ENCODE measurements at regions not wholly inside any gene's neighbourhood (a gene's known extent, or its start where the extent isn't known, plus 50 kb on each side); places are given as distances from the start of the nearest gene placed in this dataset.

GRCh38 chr14:53336729-53337128 is 183.6 kb upstream of the DDHD1 start:
- no peaks in the 10 kb centered on the region for H3K9me3 ChIP-seq
- DNase-seq (ENCODE audit: low read depth in 1 of 2, low spot score in 1 of 2): no peak
- H3K4me2 ChIP-seq: no peak overlapping the region
- no peak for ATAC-seq
- TF ChIP-seq MAFK (IDR thresholded peaks at IDR 0.05; ENCODE audit: partially characterized antibody) (peak; percentile 83), PHF8 (IDR thresholded peaks at IDR 0.05; ENCODE audit: borderline replicate concordance, low read depth) (no peak)
- no peak for FAIRE-seq
- 59% methylated on average over 3 of the region's 3 CpGs for WGBS (ENCODE audit: missing lambda C conversion rate)
- H3K4me1 ChIP-seq: no peaks in the 10 kb centered on the region
- ChIA-PET CTCF (interaction anchor here (0.8 kb wide), 1 partner anchor 8 kb away, joined by 4 read pairs; no protein-coding TSS in a partner anchor), POLR2A (no interaction called here)
- no peak overlapping the region for H3K27ac ChIP-seq
- no peak overlapping the region for H3K4me3 ChIP-seq

GRCh38 chr14:53333809-53334208 is 180.7 kb upstream of the DDHD1 start:
- ChIA-PET POLR2A (interaction anchor here (0.6 kb wide), 1 partner anchor 638 kb away, joined by 7 read pairs; no protein-coding TSS in a partner anchor), CTCF (no interaction called here)
- no peak for TF ChIP-seq HEYL (CRISPR knock-in tag; IDR thresholded peaks at IDR 0.05)
- no peak for TF ChIP-seq USF2 (IDR thresholded peaks at IDR 0.05)
- no peak for TF ChIP-seq NFE2L2 (conservative IDR thresholded peaks at IDR 0.05; ENCODE audit: low read length)
- TF ChIP-seq BHLHE40 (IDR thresholded peaks at IDR 0.05; ENCODE audit: low read depth, low read length): no peak
- TF ChIP-seq ZNF302 (CRISPR knock-in tag; IDR thresholded peaks at IDR 0.05): no peak
- TF ChIP-seq RFX5 (IDR thresholded peaks at IDR 0.05): no peak
- no peak for TF ChIP-seq CBX2 (IDR thresholded peaks at IDR 0.05; ENCODE audit: borderline replicate concordance, low read depth)
- no peak for TF ChIP-seq HOXB5 (CRISPR knock-in tag; IDR thresholded peaks at IDR 0.05)
- Histone ChIP-seq H3K4me1 (no peaks in the 10 kb centered on the region), H3K9me3 (no peaks in the 10 kb centered on the region), H3K4me3 (no peak overlapping the region), H3K4me2 (no peak overlapping the region), H3K27ac (no peak overlapping the region)
- DNase-seq (ENCODE audit: low read depth in 1 of 2, low spot score in 1 of 2): no peak
- ATAC-seq: no peak
- WGBS (ENCODE audit: missing lambda C conversion rate): 94% methylated on average over 2 of the region's 2 CpGs
- no peak for FAIRE-seq

GRCh38 chr14:53331921-53332320 is 178.8 kb upstream of the DDHD1 start:
- CTCF ChIA-PET: no interaction called here

More at GRCh38 chr14:53331921-53332320, 178.8 kb upstream of the DDHD1 start:
- POLR2A ChIA-PET: no interaction called here
- no peak for DNase-seq (ENCODE audit: low read depth in 1 of 2, low spot score in 1 of 2)
- 41% methylated on average over 1 of the region's 1 CpG for WGBS (ENCODE audit: missing lambda C conversion rate)
- no peak for FAIRE-seq
- no peak overlapping the region for H3K27ac ChIP-seq
- no peak for ATAC-seq
- H3K4me3 ChIP-seq: no peak overlapping the region
- H3K4me2 ChIP-seq: no peak overlapping the region
- no peaks in the 10 kb centered on the region for H3K9me3 ChIP-seq
- no peak for TF ChIP-seq MAX (IDR thresholded peaks at IDR 0.05)
- no peak for TF ChIP-seq EHMT2 (IDR thresholded peaks at IDR 0.05; ENCODE audit: low read depth)
- TF ChIP-seq REST (IDR thresholded peaks at IDR 0.05): no peak
- TF ChIP-seq JUNB (IDR thresholded peaks at IDR 0.05): no peak
- TF ChIP-seq ATOH8 (CRISPR knock-in tag; IDR thresholded peaks at IDR 0.05; ENCODE audit: low read depth): no peak
- no peak for TF ChIP-seq ELK1 (IDR thresholded peaks at IDR 0.05; ENCODE audit: low read depth, low read length)
- TF ChIP-seq CEBPB (IDR thresholded peaks at IDR 0.05): no peak
- TF ChIP-seq FOSL2 (IDR thresholded peaks at IDR 0.05): no peak
- no peak for TF ChIP-seq FOSL2 (CRISPR knock-in tag; IDR thresholded peaks at IDR 0.05)
- H3K4me1 ChIP-seq: no peaks in the 10 kb centered on the region

All from A549 (cell line).